HK-2 (cell line): ENCODE measurements at regions not wholly inside any gene's neighbourhood (a gene's known extent, or its start where the extent isn't known, plus 50 kb on each side); places are given as distances from the start of the nearest gene placed in this dataset.

Source experiments
- DNase-seq: peaks from one replicate; pipeline ENCODE4 v3.0.0-alpha.2; 2018; ENCODE audit not compliant: unreplicated experiment

- DNase-seq: no peak
Observed at GRCh38 chr10:114770009-114770408, 51.6 kb upstream of the FHIP2A start.

- no peak for DNase-seq
Observed at GRCh38 chr10:114771157-114771556, 50.4 kb upstream of the FHIP2A start.

GRCh38 chr10:114771749-114772148, 49.8 kb upstream of the FHIP2A start:
- DNase-seq: no peak
